IMR-90 (cell line): ENCODE measurements at regions not wholly inside any gene's neighbourhood (a gene's known extent, or its start where the extent isn't known, plus 50 kb on each side); places are given as distances from the start of the nearest gene placed in this dataset.

Source experiments
- ATAC-seq: fragments of 200-7000 bp; cut with Tn5 transposase; 2 replicates; pipeline ENCODE4 v1.9.1; 2020; ENCODE audit warnings: low read depth, mild to moderate bottlenecking, moderate library complexity
- BruUV-seq: library from RNA; stranded (reverse); fragments of 400-500 nt; replicated peaks from 2 replicates; lab custom pipeline; 2021; lab: Mats Ljungman, UMichigan
- CTCF ChIA-PET: fragments of 300-600 bp; formaldehyde crosslinking; extraction: SDS; loops from one replicate; lab custom pipeline; 2021; ENCODE audit warnings: antibody characterized with exemption; lab: Yijun Ruan, JAX
- POLR2A ChIA-PET: fragments of 300-600 bp; sonication (Branson Sonifier 250); formaldehyde crosslinking; loops from one replicate; lab custom pipeline; 2022; ENCODE audit warnings: antibody characterized with exemption; ENCODE audit not compliant: unreplicated experiment; lab: Charles Lee
- DNase-seq: peaks from one replicate; pipeline ENCODE4 v3.0.0; 2013
- H2AFZ ChIP-seq: replicated peaks from 2 replicates; pipeline ENCODE3; 2013; ENCODE audit warnings: low read length, mild to moderate bottlenecking; ENCODE audit not compliant: poor library complexity
- H2AK5ac ChIP-seq: 2 replicates; pipeline ENCODE4 v1.6.1; 2013; ENCODE audit warnings: low read depth, low read length, inconsistent platforms
- H2AK9ac ChIP-seq: replicated peaks from 2 replicates; pipeline ENCODE3; 2013; ENCODE audit warnings: mild to moderate bottlenecking, low read depth, low read length, moderate library complexity; ENCODE audit not compliant: poor library complexity
- H2BK120ac ChIP-seq: 2 replicates; pipeline ENCODE4 v1.6.1; 2013; ENCODE audit warnings: low read depth, low read length, inconsistent platforms
- H2BK15ac ChIP-seq: 3 replicates; pipeline ENCODE4 v1.6.1; 2013; ENCODE audit warnings: low read depth, low read length, inconsistent platforms
- H2BK20ac ChIP-seq: 2 replicates; pipeline ENCODE4 v1.6.1; 2013; ENCODE audit warnings: low read depth, mild to moderate bottlenecking, inconsistent platforms, low read length, moderate library complexity
- H2BK5ac ChIP-seq: 2 replicates; pipeline ENCODE4 v1.6.1; 2013; ENCODE audit warnings: mild to moderate bottlenecking, low read depth, low read length, inconsistent platforms; ENCODE audit not compliant: poor library complexity, severe bottlenecking
- H3K14ac ChIP-seq: replicated peaks from 2 replicates; pipeline ENCODE4 v1.6.1; 2013; ENCODE audit warnings: low read depth, low read length, inconsistent platforms
- H3K18ac ChIP-seq: 2 replicates; pipeline ENCODE4 v1.6.1; 2013; ENCODE audit warnings: low read depth, low read length, control low read depth
- H3K23ac ChIP-seq: 2 replicates; pipeline ENCODE4 v1.6.1; 2013; ENCODE audit warnings: low read depth, low read length, inconsistent platforms
- H3K27ac ChIP-seq: 2 replicates; pipeline ENCODE4 v1.5.1; 2013; ENCODE audit warnings: mild to moderate bottlenecking, control low read depth, low read length; ENCODE audit not compliant: insufficient read depth
- H3K27me3 ChIP-seq: 2 replicates; pipeline ENCODE4 v1.6.1; 2013; ENCODE audit warnings: low read length; ENCODE audit not compliant: control insufficient read depth, insufficient read depth
- H3K36me3 ChIP-seq: 2 replicates; pipeline ENCODE4 v1.6.1; 2013; ENCODE audit warnings: low read length, mixed read lengths; ENCODE audit not compliant: control insufficient read depth, insufficient read depth
- H3K4ac ChIP-seq: 2 replicates; pipeline ENCODE4 v1.6.1; 2013; ENCODE audit warnings: low read depth, low read length, inconsistent platforms
- H3K4me1 ChIP-seq: 2 replicates; pipeline ENCODE4 v1.6.1; 2013; ENCODE audit warnings: low read length, mixed read lengths; ENCODE audit not compliant: control insufficient read depth, insufficient read depth
- H3K4me2 ChIP-seq: 2 replicates; pipeline ENCODE4 v1.6.1; 2013; ENCODE audit warnings: low read depth, mild to moderate bottlenecking, control low read depth, low read length, moderate library complexity
- H3K4me3 ChIP-seq: 2 replicates; pipeline ENCODE4 v1.5.1; 2013; ENCODE audit warnings: low read depth, mild to moderate bottlenecking, control low read depth, low read length, moderate library complexity; ENCODE audit not compliant: insufficient read depth
- H3K56ac ChIP-seq: 2 replicates; pipeline ENCODE4 v1.6.1; 2013; ENCODE audit warnings: low read length, inconsistent platforms; ENCODE audit not compliant: insufficient read depth; ENCODE audit errors: extremely low read depth
- H3K79me1 ChIP-seq, 2 experiments: 2 replicates each; pipeline ENCODE4 v1.6.1; 2013; ENCODE audit warnings: low read length in 2 of 2, inconsistent platforms in 1 of 2, low read depth in 1 of 2
- H3K9ac ChIP-seq: 2 replicates; pipeline ENCODE4 v1.6.1; 2013; ENCODE audit warnings: low read depth, low read length, control low read depth
- H3K9me1 ChIP-seq: 2 replicates; pipeline ENCODE4 v1.6.1; 2013; ENCODE audit warnings: low read length, inconsistent platforms; ENCODE audit not compliant: insufficient read depth
- H3K9me3 ChIP-seq: 2 replicates; pipeline ENCODE4 v1.6.1; 2013; ENCODE audit warnings: low read length; ENCODE audit not compliant: control insufficient read depth, insufficient read depth
- H4K20me1 ChIP-seq: 2 replicates; pipeline ENCODE4 v1.6.1; 2013; ENCODE audit warnings: low read length, inconsistent platforms; ENCODE audit not compliant: insufficient read depth
- H4K5ac ChIP-seq: 2 replicates; pipeline ENCODE4 v1.6.1; 2013; ENCODE audit warnings: mild to moderate bottlenecking, low read depth, low read length, control low read depth
- H4K8ac ChIP-seq, 2 experiments: 2 replicates each; pipeline ENCODE4 v1.6.1; 2013; ENCODE audit warnings: low read depth in 2 of 2, low read length in 2 of 2, control low read depth in 1 of 2, inconsistent platforms in 1 of 2
- H4K91ac ChIP-seq: 2 replicates; pipeline ENCODE4 v1.6.1; 2013; ENCODE audit warnings: low read depth, low read length, inconsistent platforms; ENCODE audit not compliant: insufficient read depth
- BHLHE40 ChIP-seq: fragments of 150-350 bp; IDR thresholded peaks from 2 replicates; pipeline ENCODE4 v1.6.1; 2016; ENCODE audit warnings: mild to moderate bottlenecking, low read depth, low read length
- CTCF ChIP-seq: conservative IDR thresholded peaks from 2 replicates; pipeline ENCODE4 v1.5.1; 2012; ENCODE audit warnings: mild to moderate bottlenecking, low read depth, low read length, improper control_type of control experiment
- MAFK ChIP-seq: IDR thresholded peaks from 2 replicates; pipeline ENCODE4 v1.6.1; 2012; ENCODE audit warnings: low read depth, low read length, improper control_type of control experiment
- RAD21 ChIP-seq: IDR thresholded peaks from 2 replicates; pipeline ENCODE4 v1.6.1; 2012; ENCODE audit warnings: low read length, improper control_type of control experiment
- SMC3 ChIP-seq: fragments of 150-350 bp; IDR thresholded peaks from 2 replicates; pipeline ENCODE4 v1.6.1; 2016; ENCODE audit warnings: low read depth, mild to moderate bottlenecking, antibody characterized with exemption, low read length, moderate library complexity
- WGBS, 2 experiments: methylation state at CpG; one replicate each; pipeline versions ENCODE4 v1.1.5 to v1.1.7; 2013; ENCODE audit warnings: missing lambda C conversion rate in 2 of 2; ENCODE audit not compliant: insufficient read length in 1 of 2; ENCODE audit errors: extremely low coverage in 2 of 2; 5-methylcytosine and 5-hydroxymethylcytosine counted together
- dilution Hi-C: fragments of 300-500 bp; cut with HindIII; formaldehyde crosslinking; loops from one replicate; pipeline ENCODE4 v1.14.3; 2018; ENCODE audit warnings: low sequenced_read_pairs; ENCODE audit not compliant: unreplicated experiment
- in situ Hi-C: fragments of 300-500 bp; cut with MboI; formaldehyde crosslinking; loops from 3 replicates; pipeline ENCODE4 v1.14.3; 2019; ENCODE audit warnings: low sequenced_read_pairs, inconsistent platforms, mixed read lengths
- intact Hi-C: fragments of 100-400 bp; cut with micrococcal nuclease; formaldehyde crosslinking; loops from 2 replicates; pipeline ENCODE4 v1.10.0; 2022

DNA sequence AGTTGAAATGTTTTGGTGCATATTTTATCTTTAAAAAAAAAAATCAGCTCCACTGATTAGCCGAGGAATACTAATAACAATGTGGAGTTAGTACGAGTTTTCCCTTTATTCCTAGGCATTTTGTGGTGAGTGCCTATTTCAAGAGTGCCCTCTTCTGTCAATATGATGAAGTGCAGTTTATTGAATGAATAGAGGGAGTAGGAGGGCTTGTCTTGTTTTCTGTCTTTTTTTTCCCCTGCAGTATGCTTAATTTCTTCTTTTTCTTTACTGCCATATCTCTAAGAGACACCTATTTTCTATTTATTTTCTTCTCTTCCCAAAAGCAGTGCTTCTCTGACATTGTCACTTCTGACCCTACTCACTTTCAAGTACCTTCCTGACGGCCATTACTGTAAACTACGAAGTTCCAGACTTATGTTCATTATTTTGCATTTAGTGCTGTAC lies 169.6 kb upstream of the PITX1 start:
- H3K9ac ChIP-seq = no peak overlapping the region
- intact Hi-C loops (loop anchor here (10.0 kb wide), 1 partner anchor 231 kb away; no protein-coding TSS in a partner anchor), dilution Hi-C loops (no loop called here), in situ Hi-C loops (no loop called here)
- no peak overlapping the region for H2AK9ac ChIP-seq
- no peak overlapping the region for H3K27ac ChIP-seq
- no peak overlapping the region for H4K91ac ChIP-seq
- DNase-seq (no peak), ATAC-seq (no peak)
- H3K9me3 ChIP-seq = peaks cover 5% of the 10 kb centered on the region; the same call in 1 of the 2 replicates
- no peak overlapping the region for H3K4me3 ChIP-seq
- H4K8ac ChIP-seq = no peak overlapping the region; a peak in 2 of 4 replicates
- TF ChIP-seq BHLHE40 (no peak), CTCF (peak; percentile 36), MAFK (no peak), RAD21 (peak; percentile 50), SMC3 (peak; percentile 33; the same call in 1 of the 2 replicates)
- no peaks in the 10 kb centered on the region for H3K36me3 ChIP-seq
- peaks cover 18% of the 10 kb centered on the region for H3K9me1 ChIP-seq
- H3K4me1 ChIP-seq = peaks cover 13% of the 10 kb centered on the region
- no peak overlapping the region for H3K14ac ChIP-seq
- H3K18ac ChIP-seq = peak overlapping the region; percentile 30; the same call in 1 of the 2 replicates
- H2BK15ac ChIP-seq = no peak overlapping the region
- H3K56ac ChIP-seq = no peak overlapping the region
- CTCF ChIA-PET = interaction anchor here (0.5 to 1.2 kb wide), 4 partner anchors 66 to 361 kb away, joined by 3 to 5 read pairs (median 4); no protein-coding TSS in a partner anchor
- 0 out of 2 replicates have a peak overlapping the region, but pooled peaks have one; percentile 2 for H2AK5ac ChIP-seq
- WGBS, 2 experiments = no CpG with 5 or more reads among the region's 4 CpGs
- H2BK120ac ChIP-seq = peak overlapping the region; percentile 44; the same call in 1 of the 2 replicates
- H3K79me1 ChIP-seq = 0 out of 4 replicates have a peak, but pooled peaks cover 0 to 6% of the 10 kb centered on the region in 2 experiments
- no peak overlapping the region for H3K23ac ChIP-seq
- no peak overlapping the region for H3K4ac ChIP-seq
- H4K20me1 ChIP-seq = no peaks in the 10 kb centered on the region
- no peaks in the 10 kb centered on the region for H3K27me3 ChIP-seq
- POLR2A ChIA-PET = interaction anchor here (0.6 kb wide), 1 partner anchor 184 kb away, joined by 3 read pairs; no protein-coding TSS in a partner anchor
- H3K4me2 ChIP-seq = no peak overlapping the region
- no TSS peak for BruUV-seq
- H4K5ac ChIP-seq = no peak overlapping the region
- H2AFZ ChIP-seq = no peak overlapping the region
- peak overlapping the region; percentile 74; the same call in 1 of the 2 replicates for H2BK20ac ChIP-seq
- H2BK5ac ChIP-seq = peak overlapping the region; percentile 32
